Stimulated activated CD8-positive, alpha-beta memory T cell treated with anti-CD3 and anti-CD28 coated beads, Interleukin-2, amount 100 ng/mL, for 48 hours (primary cell): ENCODE measurements at regions not wholly inside any gene's neighbourhood (a gene's known extent, or its start where the extent isn't known, plus 50 kb on each side); places are given as distances from the start of the nearest gene placed in this dataset.

ENCODE experiments used
- DNase-seq, 2 donors: peaks; one replicate each; pipeline ENCODE4 v3.0.0-alpha.2; 2020; ENCODE audit warnings: low read depth in 2 of 2

- no peak for DNase-seq
These were observed 807.1 kb downstream of the CDH9 start for GRCh38 chr5:26231316-26231715.

- DNase-seq, result no peak
These were observed 808.5 kb downstream of the CDH9 start for GRCh38 chr5:26229848-26230247.

GRCh38 chr5:26227245-26227644, 811.1 kb downstream of the CDH9 start:
- no peak for DNase-seq

GRCh38 chr5:26205121-26205520, 833.3 kb downstream of the CDH9 start:
- no peak for DNase-seq

- DNase-seq, result no peak
These were observed 844.8 kb downstream of the CDH9 start for GRCh38 chr5:26193626-26194025.

GRCh38 chr5:26192486-26192885, 845.9 kb downstream of the CDH9 start:
- no peak for DNase-seq

- DNase-seq, result no peak
These were observed 856.8 kb downstream of the CDH9 start for GRCh38 chr5:26181582-26181981.

GRCh38 chr5:26148569-26149107, 889.7 kb downstream of the CDH9 start:
- DNase-seq, result peak in 1 of 2 donors; percentile 0

GRCh38 chr5:26143259-26143658, 895.1 kb downstream of the CDH9 start:
- no peak for DNase-seq

- no peak for DNase-seq
These were observed 917.0 kb downstream of the CDH9 start for GRCh38 chr5:26121338-26121737.

GRCh38 chr5:26104175-26104574, 934.2 kb downstream of the CDH9 start:
- no peak for DNase-seq

- no peak for DNase-seq
These were observed 978.2 kb downstream of the CDH9 start for GRCh38 chr5:26060212-26060611.

- no peak for DNase-seq
These were observed 983.8 kb downstream of the CDH9 start for GRCh38 chr5:26054594-26054993.

GRCh38 chr5:26034813-26035212, 1003.6 kb downstream of the CDH9 start:
- no peak for DNase-seq

- DNase-seq, result no peak
These were observed 1006.9 kb downstream of the CDH9 start for GRCh38 chr5:26031481-26031880.

GRCh38 chr5:26026044-26026443, 1012.3 kb downstream of the CDH9 start:
- DNase-seq, result no peak

GRCh38 chr5:26024774-26025173, 1013.6 kb downstream of the CDH9 start:
- no peak for DNase-seq

GRCh38 chr5:26023361-26023760, 1015.0 kb downstream of the CDH9 start:
- no peak for DNase-seq

GRCh38 chr5:26014206-26014605, 1024.2 kb downstream of the CDH9 start:
- no peak for DNase-seq

- no peak for DNase-seq
These were observed 1026.3 kb downstream of the CDH9 start for GRCh38 chr5:26012078-26012477.

GRCh38 chr5:26009742-26010141, 1028.6 kb downstream of the CDH9 start:
- DNase-seq, result no peak

GRCh38 chr5:26003966-26004365, 1034.4 kb downstream of the CDH9 start:
- DNase-seq, result no peak

- DNase-seq, result no peak
These were observed 1043.2 kb downstream of the CDH9 start for GRCh38 chr5:25995209-25995608.

GRCh38 chr5:25993701-25994100, 1044.7 kb downstream of the CDH9 start:
- no peak for DNase-seq

GRCh38 chr5:25991639-25992038, 1046.7 kb downstream of the CDH9 start:
- DNase-seq, result no peak
